ENCODE measurements at regions not wholly inside any gene's neighbourhood (a gene's known extent, or its start where the extent isn't known, plus 50 kb on each side); places are given as distances from the start of the nearest gene placed in this dataset.
"Not testable (repeated sequence)": the region's sequence is repeated elsewhere in the genome, so short reads cannot be mapped to it uniquely, and the experiment has no call there.

- no peak for DNase-seq
Measured at GRCh38 chr21:18104802-18105201, 139.8 kb upstream of the CHODL start.

- DNase-seq = not testable (repeated sequence)
Measured at GRCh38 chr21:18096413-18096812, 148.2 kb upstream of the CHODL start.

GRCh38 chr21:18089786-18090185 is 154.8 kb upstream of the CHODL start:
- no peak for DNase-seq

GRCh38 chr21:18070392-18070791 is 174.2 kb upstream of the CHODL start:
- no peak for DNase-seq

- DNase-seq = no peak
Measured at GRCh38 chr21:18069875-18070274, 174.8 kb upstream of the CHODL start.

GRCh38 chr21:18060402-18060801 is 184.2 kb upstream of the CHODL start:
- no peak for DNase-seq

DNA sequence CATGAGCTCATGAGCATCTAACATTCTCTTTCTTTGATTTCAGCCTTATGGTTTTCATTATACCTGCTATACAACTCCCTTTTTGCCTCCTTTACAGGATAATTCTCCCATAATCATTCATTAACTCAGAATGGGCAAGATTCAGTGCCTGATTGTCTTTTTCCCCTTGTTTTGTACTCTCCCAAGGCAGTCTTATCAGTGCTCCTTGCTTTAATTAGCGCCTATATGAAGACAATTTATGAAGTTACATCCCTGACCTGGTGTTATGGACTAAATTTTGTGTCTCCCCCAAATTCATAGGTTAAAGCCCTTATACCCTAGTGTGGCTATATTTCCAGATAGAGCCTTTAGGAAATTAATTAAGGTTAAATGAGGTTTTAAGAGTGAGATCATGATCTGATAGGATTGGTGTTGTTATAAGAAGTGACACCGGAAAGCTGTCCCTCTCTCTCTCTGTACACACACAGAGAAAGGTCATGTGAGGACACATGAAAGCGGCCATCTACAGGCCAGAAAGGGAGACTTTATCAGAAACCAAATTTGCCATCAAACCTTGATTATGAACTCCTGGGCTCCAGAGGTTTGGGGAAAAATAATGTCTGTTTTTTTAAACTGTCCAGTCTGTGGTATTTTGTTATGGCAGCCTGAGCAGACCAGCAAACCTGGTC is 185.8 kb upstream of the CHODL start:
- DNase-seq = no peak

DNA sequence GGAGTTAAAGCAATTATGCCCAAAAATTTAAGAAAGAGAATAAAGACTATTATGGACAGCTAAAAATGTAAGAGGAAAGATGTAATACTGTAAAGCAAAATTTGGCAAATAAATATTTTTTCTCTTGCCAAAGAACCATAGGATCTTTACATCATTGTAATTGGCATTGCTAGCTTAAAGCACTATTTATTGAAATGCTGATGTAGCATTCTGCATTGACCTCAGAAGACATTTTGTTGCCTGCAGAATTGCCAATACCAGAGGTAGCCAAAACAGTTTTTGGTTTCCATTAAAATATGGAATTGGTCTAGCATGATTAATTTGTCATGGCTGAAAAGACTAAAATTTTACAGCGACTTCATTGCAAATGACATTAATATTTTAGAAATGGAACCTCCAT is 191.5 kb upstream of the CHODL start:
- no peak for DNase-seq

GRCh38 chr21:18049461-18049860 is 195.2 kb upstream of the CHODL start:
- DNase-seq = no peak

- DNase-seq = no peak
Measured at GRCh38 chr21:18041012-18041411, 203.6 kb upstream of the CHODL start.

- DNase-seq = no peak
Measured at GRCh38 chr21:18030248-18030647, 211.1 kb upstream of the C21orf91 start.

GRCh38 chr21:18026359-18026758 is 207.2 kb upstream of the C21orf91 start:
- DNase-seq = no peak

DNA sequence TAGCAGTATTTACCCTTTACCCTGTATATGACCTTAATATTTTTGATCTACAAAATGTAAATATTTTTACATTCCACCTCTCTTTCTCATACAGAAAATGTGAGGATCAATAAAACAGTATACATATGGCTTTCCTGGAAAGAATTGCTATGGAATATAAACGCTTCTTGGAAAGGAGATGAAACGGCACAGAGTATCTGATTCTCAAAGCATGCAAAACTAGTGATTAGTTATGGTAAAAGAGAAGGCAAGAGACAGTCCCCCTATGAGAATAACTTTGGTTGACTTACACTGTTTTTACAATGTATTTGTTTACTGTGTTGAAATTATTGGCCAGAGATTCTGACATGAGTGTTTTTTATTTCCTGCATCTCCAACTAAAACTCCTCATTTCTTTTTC is 204.6 kb upstream of the C21orf91 start:
- DNase-seq = no peak

- peak; percentile 51 for DNase-seq
Measured at GRCh38 chr21:18023157-18023556, 204.0 kb upstream of the C21orf91 start.

- no peak for DNase-seq
Measured at GRCh38 chr21:18007121-18007520, 188.0 kb upstream of the C21orf91 start.

DNA sequence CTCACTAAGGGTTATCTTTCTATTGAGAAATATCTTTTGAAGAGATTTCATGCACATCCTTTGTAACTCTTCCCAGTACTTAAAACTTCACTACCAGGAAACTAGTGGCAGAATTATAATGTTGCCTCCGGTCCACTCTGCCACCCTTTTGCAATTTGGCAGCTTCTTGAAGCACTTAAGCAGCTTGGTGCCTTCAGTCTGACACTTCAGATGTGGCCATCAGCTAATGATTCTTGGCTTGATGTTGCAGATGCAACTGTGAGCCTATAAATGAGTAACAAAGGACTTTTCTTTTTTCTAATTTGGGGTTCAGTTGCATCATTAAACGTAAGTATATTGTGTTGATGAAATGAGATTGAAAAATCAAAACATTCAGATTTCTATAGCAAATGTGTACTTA is 187.5 kb upstream of the C21orf91 start:
- no peak for DNase-seq

GRCh38 chr21:18002393-18002792 is 183.2 kb upstream of the C21orf91 start:
- DNase-seq = no peak

- DNase-seq = no peak
Measured at GRCh38 chr21:18000981-18001686, 182.0 kb upstream of the C21orf91 start.

DNA sequence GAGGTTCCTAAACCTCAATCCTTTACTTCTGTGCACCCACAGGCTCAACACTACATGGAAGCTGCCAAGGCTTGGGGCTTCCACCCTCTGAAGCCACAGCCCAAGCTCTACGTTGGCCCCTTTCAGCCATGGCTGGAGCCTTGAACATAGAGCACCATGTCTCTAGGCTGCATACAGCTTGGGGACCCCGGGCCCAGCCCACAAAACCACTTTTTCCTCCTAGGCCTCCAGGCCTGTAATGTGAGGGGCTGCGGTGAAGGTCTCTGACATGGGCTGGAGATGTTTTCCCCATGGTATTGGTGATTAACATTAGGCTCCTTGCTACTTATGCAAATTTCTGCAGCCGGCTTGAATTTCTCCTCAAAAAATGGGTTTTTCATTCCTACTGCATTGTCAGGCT is 179.4 kb upstream of the C21orf91 start:
- not testable (repeated sequence) for DNase-seq

DNA sequence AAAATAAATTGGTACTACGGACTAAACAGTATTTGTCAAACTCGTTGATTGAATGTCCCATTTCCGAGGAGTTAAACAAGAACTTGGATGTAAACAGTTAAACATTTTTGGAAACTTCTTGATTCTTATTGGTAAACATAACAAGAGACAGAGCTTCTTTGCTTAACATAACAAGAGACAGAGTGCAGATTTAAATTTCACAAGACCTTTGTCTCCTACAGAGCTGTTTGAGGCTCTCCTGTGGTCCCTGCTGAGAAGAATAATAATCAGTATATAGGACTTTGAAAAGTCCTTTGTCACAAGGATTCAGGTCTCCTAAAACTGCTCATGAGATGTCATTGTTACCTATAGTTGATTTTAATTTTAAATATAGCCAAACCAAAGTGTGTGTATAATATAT is 170.6 kb upstream of the C21orf91 start:
- no peak for DNase-seq

GRCh38 chr21:17988102-17988437 is 168.9 kb upstream of the C21orf91 start:
- no peak for DNase-seq

DNA sequence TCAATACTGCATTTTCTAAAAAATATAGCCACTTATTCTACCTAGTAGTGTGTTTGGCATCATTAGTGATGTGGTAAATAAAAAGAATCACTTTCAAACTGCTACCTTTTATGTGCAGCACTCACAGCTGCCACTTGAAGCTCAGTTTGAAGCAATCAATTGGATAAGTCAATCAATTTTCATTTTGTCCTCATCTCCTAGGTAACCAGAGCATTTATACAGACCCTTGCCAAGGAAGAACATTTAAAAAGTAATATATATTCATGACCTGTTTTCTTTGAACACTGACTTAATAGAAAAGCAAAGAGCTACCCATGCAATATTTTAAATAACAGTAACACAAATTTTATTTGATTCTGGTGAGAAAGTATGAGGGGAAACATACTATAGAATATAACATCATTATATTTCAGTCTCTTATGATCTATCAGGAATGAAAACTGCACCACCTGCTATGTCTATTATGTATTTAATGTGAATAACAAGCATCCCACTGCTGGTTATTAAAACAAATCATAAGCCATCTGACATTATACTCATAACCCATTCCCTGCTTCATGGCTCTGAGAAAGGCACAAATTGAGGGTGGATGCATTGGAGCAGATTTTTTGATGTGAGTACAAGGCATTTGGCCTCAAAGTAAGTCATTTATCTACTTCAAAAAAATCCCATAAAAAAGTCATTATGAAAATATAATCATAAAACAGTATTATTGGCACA is 168.4 kb upstream of the C21orf91 start:
- DNase-seq = no peak

DNA sequence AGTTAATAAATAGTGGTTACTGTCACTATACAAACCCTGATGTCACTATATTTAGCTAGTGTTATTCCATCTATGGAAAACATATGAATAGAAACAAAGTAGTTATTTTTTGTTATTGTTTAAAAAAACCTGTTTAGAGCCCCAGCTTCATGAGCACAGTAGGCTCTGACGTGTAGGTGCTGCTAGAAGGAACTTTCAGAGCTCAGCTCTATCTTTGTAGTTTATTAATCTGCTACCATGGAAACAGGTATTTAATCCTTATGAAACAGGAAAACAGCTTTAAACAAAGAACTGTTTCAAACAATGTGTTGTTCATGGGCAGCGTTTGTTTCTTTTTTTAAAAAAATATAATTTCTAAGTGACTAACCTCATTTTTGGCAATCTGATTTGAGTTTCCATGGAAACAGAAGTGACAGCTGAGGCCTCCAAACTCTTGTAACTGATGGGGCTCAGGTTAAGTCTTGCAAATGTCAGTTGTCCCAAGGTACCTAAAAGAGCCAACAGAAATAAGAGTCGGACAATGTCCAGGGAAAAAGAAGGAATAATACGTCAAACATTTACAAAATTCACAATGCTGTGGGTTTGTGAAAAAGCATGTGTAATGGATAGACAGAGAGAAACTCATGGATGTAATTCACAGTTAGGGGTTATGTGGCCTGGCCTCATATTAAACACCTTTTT is 162.0 kb upstream of the C21orf91 start:
- no peak for DNase-seq

GRCh38 chr21:17979763-17980162 is 160.6 kb upstream of the C21orf91 start:
- DNase-seq = no peak
